A673 (cell line): ENCODE measurements at regions not wholly inside any gene's neighbourhood (a gene's known extent, or its start where the extent isn't known, plus 50 kb on each side); places are given as distances from the start of the nearest gene placed in this dataset.

Source experiments
- EZH2 ChIP-seq: fragments of 200-600 bp; sonication (generic); IDR thresholded peaks from 2 replicates; pipeline ENCODE4 v1.6.1; 2017; ENCODE audit warnings: borderline replicate concordance, low read depth, mild to moderate bottlenecking, mixed read lengths, antibody characterized with exemption, low read length; ENCODE audit not compliant: poor library complexity, severe bottlenecking
- TF ChIP-seq, protein P1 (sequence below): fragments of 300-800, 200-600 bp; sonication (generic); conservative IDR thresholded peaks from 2 replicates; pipeline ENCODE4 v1.5.1; 2017; ENCODE audit warnings: low read depth, mild to moderate bottlenecking, antibody characterized with exemption, low read length, moderate library complexity, mixed read lengths

DNA sequence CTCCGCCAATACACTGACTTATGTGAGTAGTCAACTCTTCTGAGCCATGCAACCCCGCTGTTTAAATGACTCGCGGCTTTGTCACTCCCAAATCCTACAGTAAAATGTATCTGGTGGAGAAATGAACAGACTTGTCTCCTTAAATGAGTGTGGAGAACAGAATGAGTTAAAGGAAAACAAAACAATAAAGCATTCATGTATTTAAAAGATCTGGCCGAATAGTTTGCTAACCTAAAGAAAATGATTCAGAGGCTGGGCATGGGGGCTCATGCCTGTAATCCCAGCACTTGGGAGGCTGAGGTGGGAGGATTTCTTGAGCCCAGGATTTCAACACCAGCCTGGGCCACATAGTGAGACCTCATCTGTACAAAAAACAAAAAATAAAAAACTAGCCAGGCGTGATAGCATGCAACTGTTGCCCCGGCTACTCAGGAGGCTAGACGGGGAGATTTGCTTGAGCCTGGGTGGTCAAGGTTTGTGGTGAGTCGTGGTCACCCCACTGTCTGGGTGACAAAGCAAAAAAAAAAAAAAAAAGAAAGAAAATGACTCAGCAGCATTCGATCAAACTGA is 86.5 kb upstream of the PFKP start:
- TF ChIP-seq, protein P1, sequence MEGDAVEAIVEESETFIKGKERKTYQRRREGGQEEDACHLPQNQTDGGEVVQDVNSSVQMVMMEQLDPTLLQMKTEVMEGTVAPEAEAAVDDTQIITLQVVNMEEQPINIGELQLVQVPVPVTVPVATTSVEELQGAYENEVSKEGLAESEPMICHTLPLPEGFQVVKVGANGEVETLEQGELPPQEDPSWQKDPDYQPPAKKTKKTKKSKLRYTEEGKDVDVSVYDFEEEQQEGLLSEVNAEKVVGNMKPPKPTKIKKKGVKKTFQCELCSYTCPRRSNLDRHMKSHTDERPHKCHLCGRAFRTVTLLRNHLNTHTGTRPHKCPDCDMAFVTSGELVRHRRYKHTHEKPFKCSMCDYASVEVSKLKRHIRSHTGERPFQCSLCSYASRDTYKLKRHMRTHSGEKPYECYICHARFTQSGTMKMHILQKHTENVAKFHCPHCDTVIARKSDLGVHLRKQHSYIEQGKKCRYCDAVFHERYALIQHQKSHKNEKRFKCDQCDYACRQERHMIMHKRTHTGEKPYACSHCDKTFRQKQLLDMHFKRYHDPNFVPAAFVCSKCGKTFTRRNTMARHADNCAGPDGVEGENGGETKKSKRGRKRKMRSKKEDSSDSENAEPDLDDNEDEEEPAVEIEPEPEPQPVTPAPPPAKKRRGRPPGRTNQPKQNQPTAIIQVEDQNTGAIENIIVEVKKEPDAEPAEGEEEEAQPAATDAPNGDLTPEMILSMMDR: no peak
- no peak for TF ChIP-seq EZH2
